SK-N-SH (cell line): ENCODE measurements at regions not wholly inside any gene's neighbourhood (a gene's known extent, or its start where the extent isn't known, plus 50 kb on each side); places are given as distances from the start of the nearest gene placed in this dataset.

Experiments used
- CTCF ChIP-seq: fragments of 200-600 bp; sonication (generic); IDR thresholded peaks from 2 replicates; pipeline ENCODE4 v1.6.1; 2017; ENCODE audit warnings: antibody characterized with exemption, mild to moderate bottlenecking, moderate library complexity
- RCOR1 ChIP-seq: fragments of 150-350 bp; IDR thresholded peaks from 2 replicates; pipeline ENCODE4 v1.6.1; 2017; ENCODE audit warnings: antibody characterized with exemption, low read length
- YY1 ChIP-seq: IDR thresholded peaks from 2 replicates; pipeline ENCODE4 v1.4.0; 2012; ENCODE audit warnings: low read depth, mild to moderate bottlenecking

- no peak for TF ChIP-seq RCOR1
- no peak for TF ChIP-seq CTCF
- TF ChIP-seq YY1, result no peak
Measured at GRCh38 chr4:147037069-147037468, 91.4 kb upstream of the TTC29 start.
